PFSK-1 (cell line): ENCODE measurements at regions not wholly inside any gene's neighbourhood (a gene's known extent, or its start where the extent isn't known, plus 50 kb on each side); places are given as distances from the start of the nearest gene placed in this dataset.
A peak's percentile ranks its signal among the peaks of the same experiment; 100 is the strongest.

Source experiments
- FOXP2 ChIP-seq: optimal IDR thresholded peaks from 2 replicates; pipeline ENCODE3; 2011; ENCODE audit warnings: borderline replicate concordance, control low read depth, inconsistent platforms; ENCODE audit not compliant: insufficient read depth; ENCODE audit errors: extremely low read length, extremely low read depth
- POLR2AphosphoS5 ChIP-seq: IDR thresholded peaks from 2 replicates; pipeline ENCODE4 v1.6.1; 2012; ENCODE audit warnings: low read depth, mild to moderate bottlenecking, control low read depth, low read length, moderate library complexity
- REST ChIP-seq, 2 experiments: IDR thresholded peaks; 2 replicates each; pipeline versions ENCODE4 v1.6.1 to v1.8.0; 2011 to 2012; ENCODE audit warnings: low read depth in 2 of 2, low read length in 2 of 2, control low read depth in 1 of 2, inconsistent platforms in 1 of 2, mild to moderate bottlenecking in 1 of 2, moderate library complexity in 1 of 2; ENCODE audit not compliant: insufficient read depth in 1 of 2
- SIN3A ChIP-seq: IDR thresholded peaks from 2 replicates; pipeline ENCODE4 v1.6.1; 2012; ENCODE audit warnings: mild to moderate bottlenecking, low read length, moderate library complexity, borderline replicate concordance; ENCODE audit not compliant: insufficient read depth
- TAF1 ChIP-seq: IDR thresholded peaks from 2 replicates; pipeline ENCODE4 v1.6.1; 2012; ENCODE audit warnings: low read length, control low read depth, borderline replicate concordance; ENCODE audit not compliant: insufficient read depth

- TF ChIP-seq FOXP2 (no peak), SIN3A (no peak), TAF1 (no peak), REST (IDR thresholded peaks at IDR 0.05; ENCODE audit: insufficient read depth in 1 of 2, low read depth in 2 of 2, low read length in 2 of 2) (no peak), POLR2AphosphoS5 (no peak)
Observed at GRCh38 chr6:125570526-125570925, 178.9 kb upstream of the HEY2 start.

- TF ChIP-seq REST (IDR thresholded peaks at IDR 0.05; ENCODE audit: insufficient read depth in 1 of 2, low read depth in 2 of 2, low read length in 2 of 2) (no peak), SIN3A (no peak), FOXP2 (no peak), POLR2AphosphoS5 (no peak), TAF1 (no peak)
Observed at GRCh38 chr6:125571207-125571755, 178.2 kb upstream of the HEY2 start.

GRCh38 chr6:125574604-125575003, 174.8 kb upstream of the HEY2 start:
- TF ChIP-seq FOXP2, result no peak
- TF ChIP-seq POLR2AphosphoS5, result no peak
- no peak for TF ChIP-seq TAF1
- no peak for TF ChIP-seq SIN3A
- TF ChIP-seq REST (IDR thresholded peaks at IDR 0.05; ENCODE audit: insufficient read depth in 1 of 2, low read depth in 2 of 2, low read length in 2 of 2), result no peak

- TF ChIP-seq POLR2AphosphoS5 (no peak), TAF1 (no peak), FOXP2 (no peak), SIN3A (no peak), REST (IDR thresholded peaks at IDR 0.05; ENCODE audit: insufficient read depth in 1 of 2, low read depth in 2 of 2, low read length in 2 of 2) (no peak)
Observed at GRCh38 chr6:125577124-125577662, 172.2 kb upstream of the HEY2 start.

- TF ChIP-seq POLR2AphosphoS5 (no peak), SIN3A (peak; percentile 39; the same call in 1 of the 2 replicates), FOXP2 (peak; percentile 97), REST (IDR thresholded peaks at IDR 0.05; ENCODE audit: insufficient read depth in 1 of 2, low read depth in 2 of 2, low read length in 2 of 2) (peak in 1 of 2 experiments; percentile 33; a peak in 1 of 4 replicates)
Observed at GRCh38 chr6:125584468-125584939, 164.9 kb upstream of the HEY2 start.
